NCI-H748 (cell line): ENCODE measurements at regions not wholly inside any gene's neighbourhood (a gene's known extent, or its start where the extent isn't known, plus 50 kb on each side); places are given as distances from the start of the nearest gene placed in this dataset.
"Not testable (repeated sequence)": the region's sequence is repeated elsewhere in the genome, so short reads cannot be mapped to it uniquely, and the experiment has no call there.

Experiments
- DNase-seq: peaks from one replicate; lab custom pipeline; 2025; ENCODE audit not compliant: unreplicated experiment; lab: John Stamatoyannopoulos, UW

GRCh38 chr18:47682876-47683275, 247.6 kb downstream of the SMAD2 start:
- DNase-seq = no peak

GRCh38 chr18:47680488-47680887, 250.0 kb downstream of the SMAD2 start:
- no peak for DNase-seq

DNA sequence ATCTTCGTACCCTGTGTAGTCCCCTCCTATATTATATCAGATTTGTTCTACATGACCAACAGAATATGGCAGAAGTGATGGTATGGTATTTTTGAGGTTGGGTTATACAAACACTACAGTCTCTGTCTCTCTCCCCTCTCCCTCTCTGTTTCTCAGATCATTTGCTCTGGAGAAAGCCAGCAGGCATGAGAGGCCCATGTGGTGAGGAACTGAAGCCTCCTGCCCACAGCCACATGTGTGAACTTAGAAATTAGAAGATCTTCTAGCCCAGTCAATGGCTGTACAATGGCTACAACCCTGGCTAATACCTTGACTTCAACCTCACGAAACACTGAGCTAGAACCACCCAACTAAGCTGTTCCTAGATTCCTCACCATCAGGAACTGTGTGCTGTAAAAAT, 250.6 kb downstream of the SMAD2 start:
- DNase-seq = no peak

DNA sequence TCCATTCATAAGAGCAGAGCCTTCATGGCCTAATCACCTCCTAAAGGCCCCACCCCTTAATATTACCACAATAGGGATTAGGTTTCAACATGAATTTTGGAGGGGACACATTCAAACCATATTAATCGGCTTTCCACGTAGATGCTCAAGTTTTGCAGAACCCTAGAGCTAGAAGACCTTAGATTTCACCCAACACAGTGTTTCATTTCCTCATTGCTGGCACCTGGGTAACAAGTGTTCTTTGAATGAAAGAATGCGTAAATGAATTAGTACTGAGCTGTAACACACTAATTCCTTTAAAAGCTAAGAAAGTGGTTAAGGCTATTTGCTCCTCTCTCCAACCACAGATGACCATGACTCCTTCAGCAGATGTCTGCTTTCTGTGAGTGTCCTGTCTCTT, 252.5 kb downstream of the SMAD2 start:
- DNase-seq = no peak

GRCh38 chr18:47669815-47670214, 260.6 kb downstream of the SMAD2 start:
- DNase-seq = no peak

DNA sequence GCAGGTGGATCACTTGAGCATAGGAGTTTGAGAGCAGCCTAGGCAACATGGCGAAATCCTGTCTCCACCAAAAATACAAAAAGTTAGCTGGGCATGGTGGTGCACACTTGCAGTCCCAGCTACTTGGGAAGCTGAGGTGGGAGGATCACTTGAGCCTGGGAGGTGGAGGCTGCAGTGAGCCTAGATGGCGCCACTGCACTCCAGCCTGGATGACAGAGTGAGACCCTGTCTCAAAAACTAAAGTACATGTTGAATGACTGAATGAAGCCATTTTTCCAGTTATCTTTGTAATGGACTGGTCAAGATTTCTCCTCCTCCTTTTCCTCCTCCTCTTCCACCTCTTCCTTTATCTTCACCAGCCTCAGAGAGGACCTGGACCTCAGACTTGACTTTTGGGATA, 272.0 kb downstream of the SMAD2 start:
- no peak for DNase-seq

- DNase-seq = no peak
Measured at GRCh38 chr18:47654988-47655387, 275.5 kb downstream of the SMAD2 start.

DNA sequence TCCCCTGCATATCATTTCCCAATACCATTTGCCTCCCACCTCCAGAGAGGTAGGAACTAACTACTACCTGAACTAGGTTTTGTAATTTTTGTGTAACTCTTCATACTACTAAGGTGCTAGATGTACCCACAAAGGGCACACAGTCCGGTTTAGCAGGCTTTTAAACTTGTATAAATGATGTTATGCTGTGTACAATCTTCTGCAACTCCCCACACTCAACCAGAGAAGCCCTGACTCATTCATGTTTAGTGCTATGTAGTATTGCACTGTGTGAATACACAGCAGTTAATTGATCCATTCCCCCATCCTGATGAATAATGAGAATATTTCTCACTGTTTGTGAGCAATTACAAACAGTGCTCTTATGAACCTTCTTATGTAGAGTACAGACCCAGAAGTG, 285.6 kb downstream of the SMAD2 start:
- peak; percentile 16 for DNase-seq

DNA sequence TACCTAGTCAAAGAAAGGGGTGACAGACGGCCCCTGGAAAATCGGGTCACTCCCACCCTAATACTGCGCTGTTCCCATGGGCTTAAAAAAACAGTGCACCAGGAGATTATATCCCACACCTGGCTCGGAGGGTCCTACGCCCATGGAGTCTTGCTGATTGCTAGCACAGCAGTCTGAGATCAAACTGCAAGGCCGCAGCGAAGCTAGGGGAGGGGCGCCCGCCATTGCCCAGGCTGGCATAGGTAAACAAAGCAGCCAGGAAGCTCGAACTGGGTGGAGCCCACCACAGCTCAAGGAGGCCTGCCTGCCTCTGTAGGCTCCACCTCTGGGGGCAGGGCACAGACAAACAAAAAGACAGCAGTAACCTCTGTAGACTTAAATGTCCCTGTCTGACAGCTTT, 292.9 kb downstream of the SMAD2 start:
- not testable (repeated sequence) for DNase-seq

DNA sequence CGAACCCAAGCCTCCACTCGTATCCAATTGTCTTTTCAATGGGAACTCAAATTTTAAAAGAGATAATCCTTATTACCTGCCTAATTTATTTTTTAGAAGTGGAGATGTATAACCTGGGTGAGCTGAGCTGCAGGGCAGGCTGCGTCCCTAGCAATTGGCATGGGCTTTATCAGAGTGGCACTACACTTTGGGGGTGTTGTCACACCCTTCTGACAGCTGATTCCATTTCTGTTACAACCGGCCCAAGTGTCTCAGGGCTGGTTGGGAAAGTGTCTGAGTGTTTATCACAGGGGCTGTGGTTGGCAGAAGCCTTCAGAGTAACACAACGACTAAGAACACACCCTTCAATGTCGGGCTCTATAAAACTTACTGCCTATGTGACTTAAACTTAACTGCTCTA, 295.0 kb downstream of the SMAD2 start:
- DNase-seq = no peak

GRCh38 chr18:47632970-47633635, 297.4 kb downstream of the SMAD2 start:
- no peak for DNase-seq

GRCh38 chr18:47628893-47629292, 301.6 kb downstream of the SMAD2 start:
- DNase-seq = no peak

DNA sequence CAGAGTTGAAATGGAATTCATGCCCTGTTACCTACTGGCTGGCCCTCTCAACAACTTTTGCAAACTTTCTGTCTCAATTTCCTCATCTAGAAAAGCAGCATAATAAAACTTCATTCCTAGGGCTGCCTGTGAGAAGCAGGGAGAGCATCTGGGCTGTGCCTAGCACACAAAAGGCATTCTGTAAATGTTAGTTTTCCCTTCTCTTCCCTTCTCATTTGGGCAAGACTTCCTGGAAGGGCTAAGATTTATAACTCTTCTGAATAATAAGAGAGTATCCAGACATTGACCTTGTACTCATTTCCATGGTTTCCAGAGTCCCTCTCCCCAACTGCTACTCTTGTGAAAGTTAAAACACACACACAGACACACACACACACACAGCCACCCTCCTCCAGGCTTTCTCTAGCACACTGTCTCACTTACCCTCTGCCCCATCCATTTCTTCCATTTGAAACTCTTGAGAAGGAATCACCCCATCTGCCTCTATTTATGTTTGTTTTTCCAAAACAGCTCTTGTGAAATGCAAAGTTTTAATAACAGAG, 302.1 kb downstream of the SMAD2 start:
- DNase-seq = no peak

DNA sequence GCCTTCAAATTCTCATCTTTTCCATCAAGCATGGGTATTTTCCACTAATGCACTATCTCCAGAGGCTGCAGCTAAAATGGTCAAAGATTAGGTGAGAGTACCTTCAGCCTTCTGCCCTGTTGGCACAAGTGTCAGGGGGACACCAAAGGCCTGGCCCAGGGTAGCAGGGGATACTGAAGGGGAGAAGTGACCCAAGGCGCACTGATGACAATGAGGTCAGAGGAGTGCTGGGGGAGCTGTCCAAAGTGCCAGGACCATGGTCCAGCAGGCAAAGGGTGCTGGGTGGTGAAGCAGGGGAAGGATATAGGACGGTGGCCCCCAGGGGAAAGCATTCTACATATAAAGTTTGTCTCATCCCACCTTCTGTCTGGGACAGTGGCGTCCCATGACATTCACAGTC, 303.4 kb downstream of the SMAD2 start:
- no peak for DNase-seq

DNA sequence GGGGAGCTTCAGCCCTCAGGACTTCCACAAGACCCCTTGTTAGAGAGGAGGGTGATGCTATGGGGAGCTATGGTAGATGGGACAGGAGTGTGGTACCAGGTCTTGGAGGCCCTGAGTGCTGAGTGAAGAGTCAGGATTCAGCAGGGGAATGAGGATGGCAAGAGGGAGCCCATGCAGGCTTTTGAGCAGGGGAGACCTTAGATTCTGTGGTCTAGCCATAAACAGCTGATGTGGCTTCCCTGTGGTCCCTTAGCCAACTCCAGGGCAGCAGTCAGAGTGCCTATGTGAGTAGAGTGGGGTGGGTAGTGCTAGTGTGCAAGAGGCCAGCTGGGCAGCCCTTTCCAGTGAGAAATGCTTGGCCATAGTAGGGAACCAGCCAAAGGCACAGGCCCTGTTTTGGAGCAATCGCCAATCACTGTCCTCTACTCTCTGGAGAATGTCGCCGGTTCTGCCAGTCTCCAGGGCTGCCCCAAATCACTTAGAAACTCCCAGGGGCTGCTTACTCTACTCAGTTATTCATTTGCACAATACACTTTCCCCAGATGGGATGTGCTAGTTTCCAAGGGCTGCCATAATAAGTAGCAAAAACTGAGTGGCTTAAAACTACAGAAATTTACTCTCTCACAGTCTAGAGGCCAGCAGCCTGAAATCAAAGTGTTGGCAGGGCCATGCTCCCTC, 310.5 kb downstream of the SMAD2 start:
- no peak for DNase-seq

GRCh38 chr18:47618758-47619157, 311.7 kb downstream of the SMAD2 start:
- no peak for DNase-seq

DNA sequence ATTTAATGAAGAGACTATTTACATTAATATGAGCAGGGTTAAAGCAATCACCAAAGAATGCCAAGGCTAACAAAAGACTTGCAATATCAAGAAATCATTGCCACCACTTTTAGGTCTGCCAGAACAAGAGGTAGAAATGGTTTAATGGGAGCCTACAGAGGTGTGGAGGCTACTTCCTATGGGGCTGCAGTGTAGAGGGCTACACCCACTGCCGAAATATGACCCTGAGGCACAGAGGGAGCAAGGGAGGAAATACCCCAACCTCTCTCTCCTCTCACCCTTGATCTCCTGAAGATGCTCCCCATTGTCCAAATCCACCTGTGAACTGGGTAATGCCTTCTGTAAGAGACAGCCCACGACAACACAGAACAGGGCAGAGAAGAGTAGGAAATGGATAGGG, 315.4 kb downstream of the SMAD2 start:
- DNase-seq = no peak

DNA sequence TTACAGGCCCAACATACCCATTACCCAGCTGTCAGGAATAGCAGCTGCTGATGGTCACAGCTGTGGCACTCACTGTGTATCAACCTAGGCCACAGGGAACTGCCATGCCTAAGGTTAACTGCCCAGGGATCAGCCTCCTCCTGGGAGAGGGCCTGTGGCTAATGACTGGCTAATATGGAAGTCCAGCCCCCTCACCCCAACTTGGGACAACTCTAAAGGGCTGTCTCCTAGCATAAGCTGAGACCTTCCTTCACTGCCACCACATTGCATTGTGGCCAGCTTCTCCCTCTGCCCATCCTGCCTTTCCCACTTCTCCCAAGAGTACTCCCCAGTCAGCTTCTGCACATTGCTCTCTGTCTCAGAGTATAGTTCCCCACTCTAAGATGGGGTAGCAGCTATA, 316.5 kb downstream of the SMAD2 start:
- DNase-seq = no peak

DNA sequence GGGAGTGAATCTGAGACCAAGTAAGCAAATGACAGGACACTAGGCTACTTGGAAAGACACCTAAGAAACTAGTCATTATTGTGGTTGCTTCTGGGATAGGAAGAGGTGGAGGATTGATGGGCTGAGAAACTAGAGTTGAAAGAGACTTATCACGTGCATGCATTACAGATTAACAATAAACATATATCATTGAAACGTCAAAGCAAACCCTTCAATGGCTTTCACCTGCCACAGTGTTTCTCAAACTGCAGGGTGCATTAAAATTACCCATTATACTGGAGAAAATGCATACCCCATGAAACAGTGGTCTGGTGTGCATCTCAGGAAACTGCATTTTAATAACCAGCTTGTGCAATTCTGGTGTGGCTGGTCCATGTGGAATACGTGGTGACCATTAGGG, 318.8 kb downstream of the SMAD2 start:
- peak; percentile 8 for DNase-seq

- DNase-seq = no peak
Measured at GRCh38 chr18:47606526-47606925, 323.9 kb downstream of the SMAD2 start.

- no peak for DNase-seq
Measured at GRCh38 chr18:47605093-47605492, 325.4 kb downstream of the SMAD2 start.

- no peak for DNase-seq
Measured at GRCh38 chr18:47604021-47604420, 326.4 kb downstream of the SMAD2 start.

- no peak for DNase-seq
Measured at GRCh38 chr18:47603158-47603557, 327.3 kb downstream of the SMAD2 start.
